OCI-LY1 (cell line): ENCODE measurements at regions not wholly inside any gene's neighbourhood (a gene's known extent, or its start where the extent isn't known, plus 50 kb on each side); places are given as distances from the start of the nearest gene placed in this dataset.

Experiments used
- CTCF ChIP-seq: fragments of 200-600 bp; sonication (generic), shearing (Covaris generic); IDR thresholded peaks from 2 replicates; pipeline ENCODE4 v1.5.1; 2017; ENCODE audit warnings: mild to moderate bottlenecking, antibody characterized with exemption, low read length, moderate library complexity, mixed read lengths
- EZH2 ChIP-seq: fragments of 200-600 bp; sonication (generic), shearing (Covaris generic); IDR thresholded peaks from 2 replicates; pipeline ENCODE4 v1.8.0; 2017; ENCODE audit warnings: borderline replicate concordance, mixed run types, mild to moderate bottlenecking, antibody characterized with exemption, low read length, moderate library complexity, mixed read lengths

- TF ChIP-seq CTCF = no peak
- TF ChIP-seq EZH2 = no peak
Observed at GRCh38 chr7:94251-94801, 98.0 kb upstream of the FAM20C start.
